Left lung (tissue), 4 donors: ENCODE measurements at regions not wholly inside any gene's neighbourhood (a gene's known extent, or its start where the extent isn't known, plus 50 kb on each side); places are given as distances from the start of the nearest gene placed in this dataset.

ENCODE experiments used
- ATAC-seq: fragments of 200-7000 bp; cut with Tn5 transposase; one replicate; pipeline ENCODE4 v1.9.1; 2020; ENCODE audit warnings: moderate library complexity
- DNase-seq, 4 donors: peaks; one replicate each; pipeline ENCODE4 v3.0.0-alpha.2; 2013 to 2020
- H3K27ac ChIP-seq, 2 donors: fragments of 200-600 bp; sonication (generic) in 1 of 2; one replicate each; pipeline versions ENCODE4 v1.5.0 to v1.8.0; 2020 to 2021
- H3K27me3 ChIP-seq, 2 donors: fragments of 200-600 bp; sonication (generic) in 1 of 2; one replicate each; pipeline versions ENCODE4 v1.5.0 to v1.8.0; 2020 to 2021
- H3K36me3 ChIP-seq, 2 donors: fragments of 200-600 bp; sonication (generic) in 1 of 2; one replicate each; pipeline versions ENCODE4 v1.5.0 to v1.8.0; 2020 to 2021
- H3K4me1 ChIP-seq, 2 donors: fragments of 200-600 bp; one replicate each; pipeline ENCODE4 v1.8.0; 2021
- H3K4me3 ChIP-seq, 2 donors: fragments of 200-600 bp; sonication (generic) in 1 of 2; one replicate each; pipeline versions ENCODE4 v1.5.0 to v1.8.0; 2020 to 2021; ENCODE audit warnings: mild to moderate bottlenecking in 1 of 2
- H3K9me3 ChIP-seq, 2 donors: fragments of 200-600 bp; sonication (generic) in 1 of 2; one replicate each; pipeline versions ENCODE4 v1.5.0 to v1.8.0; 2020 to 2021
- CTCF ChIP-seq, 2 donors: fragments of 200-600 bp; sonication (generic) in 1 of 2; IDR thresholded peaks; one replicate each; pipeline versions ENCODE4 v1.5.0 to v1.8.0; 2021; ENCODE audit warnings: antibody characterized with exemption in 2 of 2
- intact Hi-C, 2 donors: fragments of 100-400 bp; cut with DNase I; formaldehyde crosslinking; loops; one replicate each; pipeline versions ENCODE4 v1.11.2 to v1.14.2; 2022
- donor health status: DM: no; HTN: yes; CAD: no.
- donor health status: DM: no; HTN: no; CAD: no.

DNA sequence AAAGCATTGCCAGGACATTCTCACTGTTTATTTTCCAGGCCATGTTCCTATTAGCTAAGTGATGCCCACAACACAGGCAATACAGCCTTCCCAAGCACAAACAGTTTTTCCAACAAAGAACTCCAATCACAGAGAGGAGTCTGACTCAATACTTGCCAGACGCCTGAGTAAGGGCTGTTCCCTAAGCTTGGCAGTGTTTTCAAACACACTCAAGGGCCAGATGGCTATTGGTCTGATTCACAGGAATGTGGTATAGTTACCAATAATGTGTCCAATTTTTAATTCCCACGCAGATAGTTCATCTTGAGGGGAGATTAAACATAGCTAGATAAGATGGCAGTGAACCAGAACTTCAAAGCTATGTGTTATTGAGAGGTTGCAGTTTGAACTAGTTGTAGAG is 381.0 kb downstream of the SNAPC1 start:
- H3K27ac ChIP-seq = no peak overlapping the region
- H3K4me3 ChIP-seq = no peak overlapping the region
- peak; percentile 80 for ATAC-seq
- no peaks in the 10 kb centered on the region for H3K36me3 ChIP-seq
- no peaks in the 10 kb centered on the region for H3K4me1 ChIP-seq
- intact Hi-C loops = no loop called here
- no peaks in the 10 kb centered on the region for H3K27me3 ChIP-seq
- no peak for TF ChIP-seq CTCF (IDR thresholded peaks at IDR 0.05)
- peak in 2 of 4 donors; percentile 90 to 92 for DNase-seq
- peaks cover 0 to 9% of the 10 kb centered on the region in 2 donors for H3K9me3 ChIP-seq

- ATAC-seq = no peak
- no peaks in the 10 kb centered on the region for H3K36me3 ChIP-seq
- no peak for TF ChIP-seq CTCF (IDR thresholded peaks at IDR 0.05)
- H3K9me3 ChIP-seq = peaks cover 0 to 15% of the 10 kb centered on the region in 2 donors
- intact Hi-C loops = no loop called here
- no peaks in the 10 kb centered on the region for H3K27me3 ChIP-seq
- no peak for DNase-seq
- H3K27ac ChIP-seq = no peak overlapping the region
- no peak overlapping the region for H3K4me3 ChIP-seq
- H3K4me1 ChIP-seq = no peaks in the 10 kb centered on the region
These were observed 382.6 kb downstream of the SNAPC1 start for GRCh38 chr14:62144863-62145262.

- no peak overlapping the region for H3K27ac ChIP-seq
- H3K4me3 ChIP-seq = no peak overlapping the region
- peaks cover 0 to 15% of the 10 kb centered on the region in 2 donors for H3K9me3 ChIP-seq
- no peaks in the 10 kb centered on the region for H3K4me1 ChIP-seq
- ATAC-seq (no peak), DNase-seq (peak in 1 of 4 donors; percentile 12)
- intact Hi-C loops = no loop called here
- H3K36me3 ChIP-seq = no peaks in the 10 kb centered on the region
- H3K27me3 ChIP-seq = no peaks in the 10 kb centered on the region
- no peak for TF ChIP-seq CTCF (IDR thresholded peaks at IDR 0.05)
These were observed 383.8 kb downstream of the SNAPC1 start for GRCh38 chr14:62146030-62146429.

- TF ChIP-seq CTCF (IDR thresholded peaks at IDR 0.05) = no peak
- ATAC-seq = no peak
- Histone ChIP-seq H3K27me3 (peaks cover 0 to 1% of the 10 kb centered on the region in 2 donors), H3K27ac (no peak overlapping the region), H3K36me3 (no peaks in the 10 kb centered on the region), H3K9me3 (no peaks in the 10 kb centered on the region), H3K4me1 (no peaks in the 10 kb centered on the region), H3K4me3 (no peak overlapping the region)
- no peak for DNase-seq
- intact Hi-C loops = no loop called here
These were observed 393.8 kb downstream of the SNAPC1 start for GRCh38 chr14:62156052-62156451.

- no peaks in the 10 kb centered on the region for H3K36me3 ChIP-seq
- no peak overlapping the region for H3K4me3 ChIP-seq
- H3K27me3 ChIP-seq = peaks cover 0 to 6% of the 10 kb centered on the region in 2 donors
- DNase-seq = no peak
- no peaks in the 10 kb centered on the region for H3K4me1 ChIP-seq
- H3K27ac ChIP-seq = no peak overlapping the region
- no peaks in the 10 kb centered on the region for H3K9me3 ChIP-seq
- intact Hi-C loops = no loop called here
- TF ChIP-seq CTCF (IDR thresholded peaks at IDR 0.05) = no peak
- no peak for ATAC-seq
These were observed 396.6 kb downstream of the SNAPC1 start for GRCh38 chr14:62158779-62159178.
